Peyer's patch (tissue), 4 donors: ENCODE measurements at regions not wholly inside any gene's neighbourhood (a gene's known extent, or its start where the extent isn't known, plus 50 kb on each side); places are given as distances from the start of the nearest gene placed in this dataset.

Experiments
- DNase-seq, 3 donors: peaks; one replicate each; pipeline ENCODE4 v3.0.0-alpha.2; 2017 to 2019
- H3K27ac ChIP-seq, 4 donors: fragments of 200-600 bp; sonication (generic); one replicate each; pipeline ENCODE4 v1.5.1; 2016 to 2019
- H3K27me3 ChIP-seq, 2 donors: fragments of 200-600 bp; sonication (generic); one replicate each; pipeline ENCODE4 v1.5.1; 2019
- H3K36me3 ChIP-seq, 3 donors: fragments of 200-600 bp; sonication (generic); one replicate each; pipeline ENCODE4 v1.5.1; 2016 to 2019
- H3K4me1 ChIP-seq, 4 donors: fragments of 200-600 bp; sonication (generic); one replicate each; pipeline ENCODE4 v1.5.1; 2016 to 2019
- H3K4me3 ChIP-seq, 4 donors: fragments of 200-600 bp; sonication (generic); 1 replicate in 3 of 4; 2 replicates in 1 of 4; pipeline ENCODE4 v1.5.1; 2016 to 2019; ENCODE audit warnings: mild to moderate bottlenecking in 1 of 4
- H3K9me3 ChIP-seq, 4 donors: fragments of 200-600 bp; sonication (generic); one replicate each; pipeline ENCODE4 v1.5.1; 2016 to 2019; ENCODE audit warnings: mild to moderate bottlenecking in 1 of 4
- CTCF ChIP-seq, 6 experiments: fragments of 450-650 bp in 4 of 6; fragments of 200-600 bp in 2 of 6; sonication (generic) in 1 of 6; IDR thresholded peaks; one replicate each; pipeline ENCODE4 v1.5.1; 2017 to 2019; ENCODE audit warnings: antibody characterized with exemption in 6 of 6, mild to moderate bottlenecking in 3 of 6, moderate library complexity in 1 of 6
- POLR2A ChIP-seq, 2 donors: fragments of 450-650 bp; IDR thresholded peaks; one replicate each; pipeline ENCODE4 v1.5.1; 2017; ENCODE audit warnings: antibody characterized with exemption in 2 of 2, mild to moderate bottlenecking in 2 of 2, moderate library complexity in 2 of 2

- TF ChIP-seq CTCF (IDR thresholded peaks at IDR 0.05) (no peak), POLR2A (IDR thresholded peaks at IDR 0.05) (no peak)
- Histone ChIP-seq H3K4me3 (no peak overlapping the region), H3K9me3 (no peaks in the 10 kb centered on the region), H3K27me3 (no peaks in the 10 kb centered on the region), H3K4me1 (no peaks in the 10 kb centered on the region), H3K36me3 (no peaks in the 10 kb centered on the region), H3K27ac (no peak overlapping the region)
- DNase-seq, result no peak
Measured at GRCh38 chr10:120727001-120727400, 124.2 kb upstream of the WDR11 start.

GRCh38 chr10:120729547-120729946 is 121.6 kb upstream of the WDR11 start:
- Histone ChIP-seq H3K4me3 (no peak overlapping the region), H3K9me3 (no peaks in the 10 kb centered on the region), H3K36me3 (no peaks in the 10 kb centered on the region), H3K27ac (no peak overlapping the region), H3K27me3 (no peaks in the 10 kb centered on the region), H3K4me1 (no peaks in the 10 kb centered on the region)
- no peak for DNase-seq
- TF ChIP-seq POLR2A (IDR thresholded peaks at IDR 0.05), result no peak
- TF ChIP-seq CTCF (IDR thresholded peaks at IDR 0.05), result no peak

- DNase-seq, result no peak
- TF ChIP-seq POLR2A (IDR thresholded peaks at IDR 0.05) (no peak), CTCF (IDR thresholded peaks at IDR 0.05) (no peak)
- no peak overlapping the region for H3K4me3 ChIP-seq
- H3K36me3 ChIP-seq, result no peaks in the 10 kb centered on the region
- no peaks in the 10 kb centered on the region for H3K27me3 ChIP-seq
- H3K9me3 ChIP-seq, result no peaks in the 10 kb centered on the region
- no peak overlapping the region for H3K27ac ChIP-seq
- H3K4me1 ChIP-seq, result no peaks in the 10 kb centered on the region
Measured at GRCh38 chr10:120732067-120732466, 119.1 kb upstream of the WDR11 start.

- no peaks in the 10 kb centered on the region for H3K9me3 ChIP-seq
- TF ChIP-seq POLR2A (IDR thresholded peaks at IDR 0.05), result no peak
- TF ChIP-seq CTCF (IDR thresholded peaks at IDR 0.05), result no peak
- no peak for DNase-seq
- no peaks in the 10 kb centered on the region for H3K36me3 ChIP-seq
- no peak overlapping the region for H3K27ac ChIP-seq
- H3K4me3 ChIP-seq, result no peak overlapping the region
- no peaks in the 10 kb centered on the region for H3K4me1 ChIP-seq
- no peaks in the 10 kb centered on the region for H3K27me3 ChIP-seq
Measured at GRCh38 chr10:120732643-120733313, 118.4 kb upstream of the WDR11 start.

- H3K4me1 ChIP-seq, result no peaks in the 10 kb centered on the region
- no peaks in the 10 kb centered on the region for H3K27me3 ChIP-seq
- H3K4me3 ChIP-seq, result no peak overlapping the region
- H3K9me3 ChIP-seq, result no peaks in the 10 kb centered on the region
- H3K27ac ChIP-seq, result no peak overlapping the region
- H3K36me3 ChIP-seq, result no peaks in the 10 kb centered on the region
- no peak for DNase-seq
- no peak for TF ChIP-seq CTCF (IDR thresholded peaks at IDR 0.05)
- TF ChIP-seq POLR2A (IDR thresholded peaks at IDR 0.05), result no peak
Measured at GRCh38 chr10:120734483-120735078, 116.6 kb upstream of the WDR11 start.
